ENCODE measurements at regions not wholly inside any gene's neighbourhood (a gene's known extent, or its start where the extent isn't known, plus 50 kb on each side); places are given as distances from the start of the nearest gene placed in this dataset.

DNA sequence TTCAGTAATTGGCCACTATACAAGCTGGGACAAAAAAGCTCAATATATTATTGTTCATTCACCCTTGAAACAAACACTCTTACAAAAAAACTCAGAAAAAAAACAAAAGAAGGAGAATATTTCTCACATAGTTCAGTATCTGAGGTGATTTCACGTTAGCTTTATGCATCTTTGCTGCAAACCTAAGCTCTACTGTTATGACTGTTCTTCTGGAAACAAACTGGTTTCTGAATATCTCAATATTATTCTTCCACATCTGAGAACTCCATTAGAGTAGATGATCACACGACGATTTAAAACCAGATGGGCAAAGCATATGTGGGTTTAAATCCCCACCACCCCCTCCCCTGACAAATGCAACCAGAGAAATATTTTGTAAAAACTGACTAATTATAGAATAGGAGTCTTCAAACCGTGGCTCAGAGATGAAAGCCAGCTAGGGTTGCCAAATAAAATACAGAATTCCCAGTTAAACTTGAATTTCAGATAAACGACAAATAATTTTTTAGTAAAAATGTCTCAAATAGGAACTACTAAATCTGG is 182.0 kb upstream of the FAM241A start:
- no peak for TF ChIP-seq CTCF (IDR thresholded peaks at IDR 0.05; ENCODE audit: unreplicated experiment)
- Mint-ChIP-seq H3K27ac (ENCODE audit: unreplicated experiment) (no peak overlapping the region), H3K9me3 (ENCODE audit: unreplicated experiment) (no peaks in the 10 kb centered on the region), H3K36me3 (ENCODE audit: low read depth, unreplicated experiment) (no peaks in the 10 kb centered on the region), H3K4me3 (ENCODE audit: unreplicated experiment) (no peak overlapping the region), H3K27me3 (ENCODE audit: unreplicated experiment) (no peaks in the 10 kb centered on the region), H3K4me1 (ENCODE audit: unreplicated experiment) (no peaks in the 10 kb centered on the region)
- DNase-seq (ENCODE audit: low spot score) = no peak

DNA sequence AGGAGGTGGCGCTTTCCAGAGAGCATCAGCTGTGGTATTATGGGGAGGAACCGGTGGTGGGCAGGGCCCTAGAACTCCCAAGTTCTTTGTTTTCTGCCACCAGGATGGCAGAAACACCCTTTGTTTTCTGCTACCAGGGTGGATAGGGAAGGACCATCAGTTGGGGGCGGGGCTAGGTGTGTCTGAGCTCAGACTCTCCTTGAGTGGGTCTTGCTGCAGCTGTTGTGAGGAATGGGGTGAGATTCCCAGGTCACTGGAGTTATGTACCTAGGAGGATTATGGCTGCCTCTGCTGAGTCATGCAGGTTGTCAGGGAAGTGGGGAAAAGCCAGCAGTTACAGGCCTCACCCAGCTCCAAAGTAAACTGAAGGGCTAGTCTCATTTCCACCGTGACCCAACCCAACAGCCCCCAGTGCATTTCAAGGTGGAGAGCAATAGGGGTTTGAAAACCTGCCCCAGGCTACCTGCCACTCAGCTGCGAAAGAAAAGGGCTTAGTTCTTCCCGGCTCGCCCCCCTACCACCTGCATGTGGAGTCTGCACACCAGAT is 167.8 kb upstream of the FAM241A start:
- Mint-ChIP-seq H3K27ac (ENCODE audit: unreplicated experiment) (no peak overlapping the region), H3K9me3 (ENCODE audit: unreplicated experiment) (no peaks in the 10 kb centered on the region), H3K36me3 (ENCODE audit: low read depth, unreplicated experiment) (no peaks in the 10 kb centered on the region), H3K27me3 (ENCODE audit: unreplicated experiment) (no peaks in the 10 kb centered on the region), H3K4me1 (ENCODE audit: unreplicated experiment) (no peaks in the 10 kb centered on the region), H3K4me3 (ENCODE audit: unreplicated experiment) (no peak overlapping the region)
- DNase-seq (ENCODE audit: low spot score) = no peak
- no peak for TF ChIP-seq CTCF (IDR thresholded peaks at IDR 0.05; ENCODE audit: unreplicated experiment)

DNA sequence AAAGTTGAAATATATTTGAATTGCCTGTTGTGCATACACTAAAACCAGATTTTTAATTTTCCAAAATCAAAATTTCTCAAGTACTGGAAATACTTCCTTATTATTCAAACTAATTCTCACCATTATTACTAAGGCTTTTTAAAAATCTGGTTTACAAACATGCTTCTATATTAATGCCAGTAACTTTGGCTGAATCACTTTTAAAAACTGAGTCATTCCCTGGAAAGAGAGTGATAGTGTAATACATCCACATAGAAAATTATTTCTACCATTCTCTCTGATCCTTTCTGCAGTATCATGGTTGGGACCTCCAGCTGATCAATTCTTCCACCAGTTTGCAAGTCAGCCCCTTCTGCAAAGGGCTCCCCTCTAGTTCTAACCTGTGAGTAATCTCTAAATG is 165.3 kb upstream of the FAM241A start:
- Mint-ChIP-seq H3K4me1 (ENCODE audit: unreplicated experiment) (no peaks in the 10 kb centered on the region), H3K9me3 (ENCODE audit: unreplicated experiment) (no peaks in the 10 kb centered on the region), H3K4me3 (ENCODE audit: unreplicated experiment) (no peak overlapping the region), H3K27me3 (ENCODE audit: unreplicated experiment) (peaks cover 2% of the 10 kb centered on the region), H3K27ac (ENCODE audit: unreplicated experiment) (no peak overlapping the region), H3K36me3 (ENCODE audit: low read depth, unreplicated experiment) (no peaks in the 10 kb centered on the region)
- no peak for TF ChIP-seq CTCF (IDR thresholded peaks at IDR 0.05; ENCODE audit: unreplicated experiment)
- no peak for DNase-seq (ENCODE audit: low spot score)

DNA sequence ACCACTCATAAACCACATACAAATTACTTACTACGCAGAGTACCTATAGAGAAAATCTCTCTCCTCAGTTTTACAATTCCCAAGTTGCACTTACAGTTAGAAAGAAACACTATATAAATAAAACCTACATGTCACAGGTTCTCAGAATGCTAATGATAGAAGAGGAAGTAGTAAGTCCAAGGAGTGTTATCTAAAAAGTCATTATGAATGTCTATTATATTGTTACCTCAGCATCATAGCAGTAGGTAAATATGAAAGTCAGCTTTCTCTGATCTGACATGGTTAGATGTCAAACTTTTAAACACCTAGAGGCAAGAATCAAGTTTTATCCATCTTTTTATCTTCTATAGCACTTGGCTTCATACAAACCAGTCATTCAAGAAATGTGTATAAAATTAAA is 163.2 kb upstream of the FAM241A start:
- no peaks in the 10 kb centered on the region for H3K36me3 Mint-ChIP-seq (ENCODE audit: low read depth, unreplicated experiment)
- no peaks in the 10 kb centered on the region for H3K9me3 Mint-ChIP-seq (ENCODE audit: unreplicated experiment)

More for the DNA sequence above, 163.2 kb upstream of the FAM241A start:
- peaks cover 2% of the 10 kb centered on the region for H3K27me3 Mint-ChIP-seq (ENCODE audit: unreplicated experiment)
- TF ChIP-seq CTCF (IDR thresholded peaks at IDR 0.05; ENCODE audit: unreplicated experiment) = no peak
- no peak overlapping the region for H3K4me3 Mint-ChIP-seq (ENCODE audit: unreplicated experiment)
- no peak for DNase-seq (ENCODE audit: low spot score)
- no peak overlapping the region for H3K27ac Mint-ChIP-seq (ENCODE audit: unreplicated experiment)
- peaks cover 5% of the 10 kb centered on the region for H3K4me1 Mint-ChIP-seq (ENCODE audit: unreplicated experiment)
